HEK293 (cell line): ENCODE measurements at regions not wholly inside any gene's neighbourhood (a gene's known extent, or its start where the extent isn't known, plus 50 kb on each side); places are given as distances from the start of the nearest gene placed in this dataset.

Source experiments
- CTCF ChIA-PET: fragments of 350-600 bp; formaldehyde crosslinking; extraction: SDS; loops from one replicate; lab custom pipeline; 2021; ENCODE audit warnings: antibody characterized with exemption; lab: Yijun Ruan, JAX
- POLR2A ChIA-PET: fragments of 300-600 bp; formaldehyde crosslinking; extraction: SDS; loops from one replicate; lab custom pipeline; 2020; ENCODE audit warnings: antibody characterized with exemption, inconsistent platforms; lab: Yijun Ruan, JAX
- H3K27ac ChIP-seq: fragments of 200-500 bp; sonication (Bioruptor generic); 2 replicates; pipeline ENCODE4 v1.5.1; 2014; ENCODE audit warnings: low read depth, low read length, control low read depth, inconsistent platforms; ENCODE audit errors: extremely low read depth
- H3K36me3 ChIP-seq, 2 experiments: fragments of 200-500 bp in 1 of 2; sonication (Bioruptor generic) in 1 of 2; 1 replicate in 1 of 2; 2 replicates in 1 of 2; pipeline ENCODE4 v1.5.1; 2014 to 2017; ENCODE audit warnings: inconsistent platforms in 2 of 2, low read length in 2 of 2; ENCODE audit not compliant: control insufficient read depth in 2 of 2, insufficient read depth in 1 of 2
- H3K4me1 ChIP-seq: fragments of 200-500 bp; sonication (Bioruptor generic); 2 replicates; pipeline ENCODE4 v1.5.1; 2014; ENCODE audit warnings: mild to moderate bottlenecking, low read length, inconsistent platforms; ENCODE audit not compliant: control insufficient read depth, insufficient read depth
- H3K4me3 ChIP-seq: 2 replicates; pipeline ENCODE4 v1.5.1; 2011; ENCODE audit warnings: low read depth, mild to moderate bottlenecking, control low read depth, low read length, moderate library complexity
- H3K9me3 ChIP-seq: fragments of 200-500 bp; sonication (Bioruptor generic); 2 replicates; pipeline ENCODE4 v1.5.1; 2014; ENCODE audit warnings: low read depth, low read length, inconsistent platforms; ENCODE audit not compliant: control insufficient read depth, insufficient read depth
- ZBTB8A ChIP-seq: fragments of 450-650 bp; formaldehyde crosslinking; IDR thresholded peaks from 2 replicates; pipeline ENCODE4 v1.5.1; 2016; ENCODE audit warnings: missing biosample characterization, missing genetic modification characterization
- ZFP37 ChIP-seq: fragments of 450-650 bp; formaldehyde crosslinking; IDR thresholded peaks from 2 replicates; pipeline ENCODE4 v1.5.1; 2016; ENCODE audit warnings: missing biosample characterization, missing genetic modification characterization
- ZNF146 ChIP-seq: fragments of 450-650 bp; formaldehyde crosslinking; IDR thresholded peaks from 2 replicates; pipeline ENCODE4 v1.5.1; 2016; ENCODE audit warnings: missing biosample characterization, missing genetic modification characterization
- ZNF174 ChIP-seq: fragments of 450-650 bp; formaldehyde crosslinking; IDR thresholded peaks from 2 replicates; pipeline ENCODE4 v1.5.0; 2017; ENCODE audit warnings: missing biosample characterization, mild to moderate bottlenecking, missing genetic modification characterization
- ZNF184 ChIP-seq: fragments of 450-650 bp; IDR thresholded peaks from 2 replicates; pipeline ENCODE4 v1.5.1; 2018; ENCODE audit warnings: missing biosample characterization, mild to moderate bottlenecking, missing genetic modification characterization
- ZNF211 ChIP-seq: fragments of 450-650 bp; formaldehyde crosslinking; IDR thresholded peaks from 2 replicates; pipeline ENCODE4 v1.5.1; 2016; ENCODE audit warnings: low read depth, missing biosample characterization, missing genetic modification characterization
- ZNF214 ChIP-seq: fragments of 450-650 bp; formaldehyde crosslinking; IDR thresholded peaks from 2 replicates; pipeline ENCODE4 v1.5.1; 2017; ENCODE audit warnings: missing biosample characterization, mild to moderate bottlenecking, missing genetic modification characterization, borderline replicate concordance
- ZNF37A ChIP-seq: fragments of 450-650 bp; IDR thresholded peaks from 2 replicates; pipeline ENCODE4 v1.5.1; 2018; ENCODE audit warnings: missing biosample characterization, missing genetic modification characterization
- ZNF391 ChIP-seq: fragments of 450-650 bp; formaldehyde crosslinking; IDR thresholded peaks from 2 replicates; pipeline ENCODE4 v1.5.1; 2016; ENCODE audit warnings: low read depth, missing biosample characterization, missing genetic modification characterization, borderline replicate concordance
- ZNF473 ChIP-seq: fragments of 450-650 bp; formaldehyde crosslinking; IDR thresholded peaks from 2 replicates; pipeline ENCODE4 v1.5.1; 2017; ENCODE audit warnings: missing biosample characterization, missing genetic modification characterization
- ZNF521 ChIP-seq: fragments of 450-650 bp; formaldehyde crosslinking; IDR thresholded peaks from 2 replicates; pipeline ENCODE4 v1.5.1; 2017; ENCODE audit warnings: missing biosample characterization, mild to moderate bottlenecking, missing genetic modification characterization
- ZNF549 ChIP-seq: fragments of 450-650 bp; IDR thresholded peaks from 2 replicates; pipeline ENCODE4 v1.5.1; 2018; ENCODE audit warnings: missing biosample characterization, missing genetic modification characterization, mild to moderate bottlenecking, inconsistent platforms, moderate library complexity
- ZNF585B ChIP-seq: fragments of 450-650 bp; formaldehyde crosslinking; IDR thresholded peaks from 2 replicates; pipeline ENCODE4 v1.5.1; 2016; ENCODE audit warnings: missing biosample characterization, missing genetic modification characterization
- ZNF629 ChIP-seq: fragments of 450-650 bp; formaldehyde crosslinking; IDR thresholded peaks from 2 replicates; pipeline ENCODE4 v1.5.1; 2017; ENCODE audit warnings: missing biosample characterization, missing genetic modification characterization
- ZNF677 ChIP-seq: fragments of 450-650 bp; IDR thresholded peaks from 2 replicates; pipeline ENCODE4 v1.5.0; 2018; ENCODE audit warnings: missing biosample characterization, mild to moderate bottlenecking, missing genetic modification characterization, moderate library complexity
- ZNF785 ChIP-seq: fragments of 450-650 bp; formaldehyde crosslinking; IDR thresholded peaks from 2 replicates; pipeline ENCODE4 v1.5.1; 2016; ENCODE audit warnings: missing biosample characterization, missing genetic modification characterization
- ZSCAN16 ChIP-seq: fragments of 450-650 bp; formaldehyde crosslinking; IDR thresholded peaks from 2 replicates; pipeline ENCODE4 v1.5.1; 2016; ENCODE audit warnings: missing biosample characterization, missing genetic modification characterization
- TF ChIP-seq, protein P1 (sequence below): fragments of 450-650 bp; formaldehyde crosslinking; IDR thresholded peaks from 2 replicates; pipeline ENCODE4 v1.5.1; 2016; ENCODE audit warnings: missing biosample characterization, missing genetic modification characterization, borderline replicate concordance
- TF ChIP-seq, protein P2 (sequence below): fragments of 450-650 bp; formaldehyde crosslinking; IDR thresholded peaks from 2 replicates; pipeline ENCODE4 v1.5.1; 2017; ENCODE audit warnings: missing biosample characterization, mild to moderate bottlenecking, missing genetic modification characterization, moderate library complexity
- TF ChIP-seq, protein P3 (sequence below): fragments of 450-650 bp; formaldehyde crosslinking; IDR thresholded peaks from 2 replicates; pipeline ENCODE4 v1.5.1; 2016; ENCODE audit warnings: missing biosample characterization, missing genetic modification characterization
- TF ChIP-seq, protein P4 (sequence below): fragments of 450-650 bp; formaldehyde crosslinking; IDR thresholded peaks from 2 replicates; pipeline ENCODE4 v1.5.1; 2016; ENCODE audit warnings: missing biosample characterization, missing genetic modification characterization
- TF ChIP-seq, protein P5 (sequence below): fragments of 450-650 bp; formaldehyde crosslinking; IDR thresholded peaks from 2 replicates; pipeline ENCODE4 v1.5.1; 2016; ENCODE audit warnings: missing biosample characterization, missing genetic modification characterization, borderline replicate concordance

DNA sequence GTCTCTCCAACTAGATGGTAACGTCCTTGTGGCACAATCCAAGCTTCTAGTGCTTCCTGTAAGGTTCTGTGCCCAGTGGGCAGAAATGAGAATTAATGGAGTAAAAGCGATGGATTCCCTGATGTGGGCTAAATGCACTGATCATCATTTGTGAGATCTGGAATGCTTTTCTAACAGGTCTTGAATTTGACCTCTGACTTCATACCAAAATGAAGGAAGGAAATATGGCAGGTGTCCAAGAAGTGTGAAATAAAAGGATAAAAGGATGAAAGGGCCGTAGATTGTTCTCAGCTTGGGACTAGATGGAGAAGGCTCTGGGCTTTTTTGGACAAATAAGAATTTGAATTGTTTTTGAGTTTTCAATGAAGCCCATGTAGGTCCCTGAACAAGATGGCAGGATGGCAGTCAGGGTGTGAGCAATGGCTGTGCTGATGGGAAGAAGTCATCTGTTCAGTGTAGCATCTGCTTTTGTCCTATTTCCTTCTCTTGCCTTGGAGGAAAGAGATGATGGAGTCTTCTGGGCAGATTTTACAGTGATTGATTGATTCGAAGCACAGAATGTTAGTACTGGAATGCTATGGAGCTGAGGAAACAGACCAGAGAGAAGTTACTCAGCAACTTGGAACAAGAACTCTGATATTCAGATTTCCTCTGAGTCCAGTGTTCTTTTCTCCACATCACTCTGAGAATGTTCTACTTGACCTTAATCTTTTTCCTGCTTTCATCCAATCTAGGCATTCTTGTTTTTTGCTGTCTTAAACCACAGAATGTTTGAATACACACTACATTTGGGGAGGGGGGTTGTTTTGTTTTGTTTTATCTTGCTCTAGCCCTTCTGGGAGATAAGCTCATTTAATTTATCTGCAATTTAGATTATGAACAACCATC lies 286.0 kb downstream of the HLX start (continued):
- TF ChIP-seq ZNF214 (no peak), ZNF391 (tag by site-specific recombination) (no peak), ZNF629 (tag by site-specific recombination) (no peak), ZNF211 (tag by site-specific recombination) (no peak), ZNF521 (tag by site-specific recombination) (no peak)
- TF ChIP-seq, protein P1, sequence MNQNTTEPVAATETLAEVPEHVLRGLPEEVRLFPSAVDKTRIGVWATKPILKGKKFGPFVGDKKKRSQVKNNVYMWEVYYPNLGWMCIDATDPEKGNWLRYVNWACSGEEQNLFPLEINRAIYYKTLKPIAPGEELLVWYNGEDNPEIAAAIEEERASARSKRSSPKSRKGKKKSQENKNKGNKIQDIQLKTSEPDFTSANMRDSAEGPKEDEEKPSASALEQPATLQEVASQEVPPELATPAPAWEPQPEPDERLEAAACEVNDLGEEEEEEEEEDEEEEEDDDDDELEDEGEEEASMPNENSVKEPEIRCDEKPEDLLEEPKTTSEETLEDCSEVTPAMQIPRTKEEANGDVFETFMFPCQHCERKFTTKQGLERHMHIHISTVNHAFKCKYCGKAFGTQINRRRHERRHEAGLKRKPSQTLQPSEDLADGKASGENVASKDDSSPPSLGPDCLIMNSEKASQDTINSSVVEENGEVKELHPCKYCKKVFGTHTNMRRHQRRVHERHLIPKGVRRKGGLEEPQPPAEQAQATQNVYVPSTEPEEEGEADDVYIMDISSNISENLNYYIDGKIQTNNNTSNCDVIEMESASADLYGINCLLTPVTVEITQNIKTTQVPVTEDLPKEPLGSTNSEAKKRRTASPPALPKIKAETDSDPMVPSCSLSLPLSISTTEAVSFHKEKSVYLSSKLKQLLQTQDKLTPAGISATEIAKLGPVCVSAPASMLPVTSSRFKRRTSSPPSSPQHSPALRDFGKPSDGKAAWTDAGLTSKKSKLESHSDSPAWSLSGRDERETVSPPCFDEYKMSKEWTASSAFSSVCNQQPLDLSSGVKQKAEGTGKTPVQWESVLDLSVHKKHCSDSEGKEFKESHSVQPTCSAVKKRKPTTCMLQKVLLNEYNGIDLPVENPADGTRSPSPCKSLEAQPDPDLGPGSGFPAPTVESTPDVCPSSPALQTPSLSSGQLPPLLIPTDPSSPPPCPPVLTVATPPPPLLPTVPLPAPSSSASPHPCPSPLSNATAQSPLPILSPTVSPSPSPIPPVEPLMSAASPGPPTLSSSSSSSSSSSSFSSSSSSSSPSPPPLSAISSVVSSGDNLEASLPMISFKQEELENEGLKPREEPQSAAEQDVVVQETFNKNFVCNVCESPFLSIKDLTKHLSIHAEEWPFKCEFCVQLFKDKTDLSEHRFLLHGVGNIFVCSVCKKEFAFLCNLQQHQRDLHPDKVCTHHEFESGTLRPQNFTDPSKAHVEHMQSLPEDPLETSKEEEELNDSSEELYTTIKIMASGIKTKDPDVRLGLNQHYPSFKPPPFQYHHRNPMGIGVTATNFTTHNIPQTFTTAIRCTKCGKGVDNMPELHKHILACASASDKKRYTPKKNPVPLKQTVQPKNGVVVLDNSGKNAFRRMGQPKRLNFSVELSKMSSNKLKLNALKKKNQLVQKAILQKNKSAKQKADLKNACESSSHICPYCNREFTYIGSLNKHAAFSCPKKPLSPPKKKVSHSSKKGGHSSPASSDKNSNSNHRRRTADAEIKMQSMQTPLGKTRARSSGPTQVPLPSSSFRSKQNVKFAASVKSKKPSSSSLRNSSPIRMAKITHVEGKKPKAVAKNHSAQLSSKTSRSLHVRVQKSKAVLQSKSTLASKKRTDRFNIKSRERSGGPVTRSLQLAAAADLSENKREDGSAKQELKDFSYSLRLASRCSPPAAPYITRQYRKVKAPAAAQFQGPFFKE (tag by site-specific recombination): no peak
- TF ChIP-seq, protein P2, sequence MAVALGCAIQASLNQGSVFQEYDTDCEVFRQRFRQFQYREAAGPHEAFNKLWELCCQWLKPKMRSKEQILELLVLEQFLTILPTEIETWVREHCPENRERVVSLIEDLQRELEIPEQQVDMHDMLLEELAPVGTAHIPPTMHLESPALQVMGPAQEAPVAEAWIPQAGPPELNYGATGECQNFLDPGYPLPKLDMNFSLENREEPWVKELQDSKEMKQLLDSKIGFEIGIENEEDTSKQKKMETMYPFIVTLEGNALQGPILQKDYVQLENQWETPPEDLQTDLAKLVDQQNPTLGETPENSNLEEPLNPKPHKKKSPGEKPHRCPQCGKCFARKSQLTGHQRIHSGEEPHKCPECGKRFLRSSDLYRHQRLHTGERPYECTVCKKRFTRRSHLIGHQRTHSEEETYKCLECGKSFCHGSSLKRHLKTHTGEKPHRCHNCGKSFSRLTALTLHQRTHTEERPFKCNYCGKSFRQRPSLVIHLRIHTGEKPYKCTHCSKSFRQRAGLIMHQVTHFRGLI (tag by site-specific recombination): no peak
- TF ChIP-seq, protein P3, sequence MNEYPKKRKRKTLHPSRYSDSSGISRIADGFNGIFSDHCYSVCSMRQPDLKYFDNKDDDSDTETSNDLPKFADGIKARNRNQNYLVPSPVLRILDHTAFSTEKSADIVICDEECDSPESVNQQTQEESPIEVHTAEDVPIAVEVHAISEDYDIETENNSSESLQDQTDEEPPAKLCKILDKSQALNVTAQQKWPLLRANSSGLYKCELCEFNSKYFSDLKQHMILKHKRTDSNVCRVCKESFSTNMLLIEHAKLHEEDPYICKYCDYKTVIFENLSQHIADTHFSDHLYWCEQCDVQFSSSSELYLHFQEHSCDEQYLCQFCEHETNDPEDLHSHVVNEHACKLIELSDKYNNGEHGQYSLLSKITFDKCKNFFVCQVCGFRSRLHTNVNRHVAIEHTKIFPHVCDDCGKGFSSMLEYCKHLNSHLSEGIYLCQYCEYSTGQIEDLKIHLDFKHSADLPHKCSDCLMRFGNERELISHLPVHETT: no peak
- TF ChIP-seq, all 188 proteins: peak for 0

DNA sequence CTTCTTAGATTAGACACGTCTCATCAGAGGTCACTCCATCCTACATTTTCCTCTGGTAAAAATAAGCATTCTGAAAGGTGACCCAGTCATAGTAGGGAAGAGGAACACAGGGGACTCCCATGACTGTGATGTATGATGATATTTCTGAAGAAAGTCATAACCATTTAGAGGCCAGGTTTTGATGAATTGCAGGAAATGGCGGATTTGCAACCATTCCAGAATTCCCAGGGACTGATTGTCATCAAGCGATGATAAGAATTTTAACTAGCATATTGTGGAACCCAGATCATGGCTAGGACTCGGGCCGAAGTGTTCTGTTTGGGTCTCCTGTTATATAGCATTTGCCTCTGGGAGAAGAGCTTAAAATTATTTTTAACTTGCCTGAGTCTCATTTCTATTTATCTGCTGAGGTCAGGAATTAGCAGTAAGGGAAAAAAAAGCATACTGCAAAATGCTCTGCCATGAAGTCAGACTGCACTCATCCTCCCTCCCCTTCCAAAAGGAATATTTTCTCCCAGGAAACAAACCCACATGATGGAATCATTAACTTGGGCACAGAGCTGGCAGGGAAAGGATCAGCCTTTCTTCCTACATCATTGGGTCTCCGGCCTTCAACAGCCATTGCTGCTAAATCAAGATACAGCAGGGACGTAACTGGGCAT lies 286.7 kb downstream of the HLX start:
- H3K9me3 ChIP-seq: no peaks in the 10 kb centered on the region
- CTCF ChIA-PET: interaction anchor here (0.9 kb wide), 1 partner anchor 12 kb away, joined by 3 read pairs; no protein-coding TSS in a partner anchor
- TF ChIP-seq ZNF677 (tag by site-specific recombination): no peak
- no peak for TF ChIP-seq ZFP37 (tag by site-specific recombination)
- TF ChIP-seq ZNF37A (tag by site-specific recombination): no peak
- TF ChIP-seq ZNF174 (tag by site-specific recombination): no peak
- TF ChIP-seq, protein P4, sequence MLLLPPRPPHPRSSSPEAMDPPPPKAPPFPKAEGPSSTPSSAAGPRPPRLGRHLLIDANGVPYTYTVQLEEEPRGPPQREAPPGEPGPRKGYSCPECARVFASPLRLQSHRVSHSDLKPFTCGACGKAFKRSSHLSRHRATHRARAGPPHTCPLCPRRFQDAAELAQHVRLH: no peak
- no peak for TF ChIP-seq ZSCAN16
- TF ChIP-seq, protein P5, sequence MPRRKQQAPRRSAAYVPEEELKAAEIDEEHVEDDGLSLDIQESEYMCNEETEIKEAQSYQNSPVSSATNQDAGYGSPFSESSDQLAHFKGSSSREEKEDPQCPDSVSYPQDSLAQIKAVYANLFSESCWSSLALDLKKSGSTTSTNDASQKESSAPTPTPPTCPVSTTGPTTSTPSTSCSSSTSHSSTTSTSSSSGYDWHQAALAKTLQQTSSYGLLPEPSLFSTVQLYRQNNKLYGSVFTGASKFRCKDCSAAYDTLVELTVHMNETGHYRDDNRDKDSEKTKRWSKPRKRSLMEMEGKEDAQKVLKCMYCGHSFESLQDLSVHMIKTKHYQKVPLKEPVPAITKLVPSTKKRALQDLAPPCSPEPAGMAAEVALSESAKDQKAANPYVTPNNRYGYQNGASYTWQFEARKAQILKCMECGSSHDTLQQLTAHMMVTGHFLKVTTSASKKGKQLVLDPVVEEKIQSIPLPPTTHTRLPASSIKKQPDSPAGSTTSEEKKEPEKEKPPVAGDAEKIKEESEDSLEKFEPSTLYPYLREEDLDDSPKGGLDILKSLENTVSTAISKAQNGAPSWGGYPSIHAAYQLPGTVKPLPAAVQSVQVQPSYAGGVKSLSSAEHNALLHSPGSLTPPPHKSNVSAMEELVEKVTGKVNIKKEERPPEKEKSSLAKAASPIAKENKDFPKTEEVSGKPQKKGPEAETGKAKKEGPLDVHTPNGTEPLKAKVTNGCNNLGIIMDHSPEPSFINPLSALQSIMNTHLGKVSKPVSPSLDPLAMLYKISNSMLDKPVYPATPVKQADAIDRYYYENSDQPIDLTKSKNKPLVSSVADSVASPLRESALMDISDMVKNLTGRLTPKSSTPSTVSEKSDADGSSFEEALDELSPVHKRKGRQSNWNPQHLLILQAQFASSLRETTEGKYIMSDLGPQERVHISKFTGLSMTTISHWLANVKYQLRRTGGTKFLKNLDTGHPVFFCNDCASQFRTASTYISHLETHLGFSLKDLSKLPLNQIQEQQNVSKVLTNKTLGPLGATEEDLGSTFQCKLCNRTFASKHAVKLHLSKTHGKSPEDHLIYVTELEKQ (tag by site-specific recombination): no peak
- TF ChIP-seq ZBTB8A: no peak
- no peak for TF ChIP-seq ZNF184 (tag by site-specific recombination)
- no peak for TF ChIP-seq ZNF585B
- no peak for TF ChIP-seq ZNF473 (tag by site-specific recombination)
- TF ChIP-seq ZNF549 (tag by site-specific recombination): no peak
- no peak for TF ChIP-seq ZNF785
- no peak for TF ChIP-seq ZNF146 (tag by site-specific recombination)
- H3K27ac ChIP-seq: no peak overlapping the region
- POLR2A ChIA-PET: no interaction called here
- no peaks in the 10 kb centered on the region for H3K36me3 ChIP-seq
- H3K4me1 ChIP-seq: peaks cover 2% of the 10 kb centered on the region; the same call in 1 of the 2 replicates
- H3K4me3 ChIP-seq: no peak overlapping the region
